ENCODE measurements at regions not wholly inside any gene's neighbourhood (a gene's known extent, or its start where the extent isn't known, plus 50 kb on each side); places are given as distances from the start of the nearest gene placed in this dataset.
"Not testable (repeated sequence)": the region's sequence is repeated elsewhere in the genome, so short reads cannot be mapped to it uniquely, and the experiment has no call there.

GRCh38 chr6:140275725-140276124, 901.3 kb upstream of the CITED2 start:
- Histone ChIP-seq H3K4me1 (ENCODE audit: control insufficient read depth, insufficient read depth, low read length) (no peaks in the 10 kb centered on the region), H3K9ac (ENCODE audit: low read length) (no peak overlapping the region), H3K9me3 (ENCODE audit: control insufficient read depth, low read length) (no peaks in the 10 kb centered on the region), H3K27me3 (replicated peaks; ENCODE audit: control insufficient read depth, insufficient read depth, low read length) (no peaks in the 10 kb centered on the region), H3K4me3 (ENCODE audit: low read length) (no peak overlapping the region), H3K36me3 (ENCODE audit: control insufficient read depth, insufficient read depth, low read length, severe bottlenecking) (no peaks in the 10 kb centered on the region)
- no peak for DNase-seq (ENCODE audit: low read depth)

GRCh38 chr6:140274548-140274947, 900.1 kb upstream of the CITED2 start:
- Histone ChIP-seq H3K27me3 (replicated peaks; ENCODE audit: control insufficient read depth, insufficient read depth, low read length) (no peaks in the 10 kb centered on the region), H3K4me3 (ENCODE audit: low read length) (no peak overlapping the region), H3K4me1 (ENCODE audit: control insufficient read depth, insufficient read depth, low read length) (no peaks in the 10 kb centered on the region), H3K9me3 (ENCODE audit: control insufficient read depth, low read length) (no peaks in the 10 kb centered on the region), H3K9ac (ENCODE audit: low read length) (no peak overlapping the region), H3K36me3 (ENCODE audit: control insufficient read depth, insufficient read depth, low read length, severe bottlenecking) (no peaks in the 10 kb centered on the region)
- DNase-seq (ENCODE audit: low read depth): no peak

GRCh38 chr6:140271759-140272377, 897.4 kb upstream of the CITED2 start:
- no peak for DNase-seq (ENCODE audit: low read depth)
- Histone ChIP-seq H3K36me3 (ENCODE audit: control insufficient read depth, insufficient read depth, low read length, severe bottlenecking) (no peaks in the 10 kb centered on the region), H3K4me1 (ENCODE audit: control insufficient read depth, insufficient read depth, low read length) (no peaks in the 10 kb centered on the region)

GRCh38 chr6:140269591-140270165, 895.2 kb upstream of the CITED2 start:
- no peaks in the 10 kb centered on the region for H3K4me1 ChIP-seq (ENCODE audit: control insufficient read depth, insufficient read depth, low read length)
- peak; percentile 2 for DNase-seq (ENCODE audit: low read depth)
- peaks cover 5% of the 10 kb centered on the region for H3K9me3 ChIP-seq (ENCODE audit: control insufficient read depth, low read length)
- H3K9ac ChIP-seq (ENCODE audit: low read length): peak overlapping the region; percentile 7
- H3K27me3 ChIP-seq (replicated peaks; ENCODE audit: control insufficient read depth, insufficient read depth, low read length): no peaks in the 10 kb centered on the region
- peak overlapping the region; percentile 44 for H3K4me3 ChIP-seq (ENCODE audit: low read length)
- H3K36me3 ChIP-seq (ENCODE audit: control insufficient read depth, insufficient read depth, low read length, severe bottlenecking): no peaks in the 10 kb centered on the region

More at GRCh38 chr6:140271759-140272377, 897.4 kb upstream of the CITED2 start:
- Histone ChIP-seq H3K4me3 (ENCODE audit: low read length) (no peak overlapping the region), H3K9ac (ENCODE audit: low read length) (no peak overlapping the region), H3K27me3 (replicated peaks; ENCODE audit: control insufficient read depth, insufficient read depth, low read length) (no peaks in the 10 kb centered on the region), H3K9me3 (ENCODE audit: control insufficient read depth, low read length) (peaks cover 5% of the 10 kb centered on the region)

- Histone ChIP-seq H3K4me1 (ENCODE audit: control insufficient read depth, insufficient read depth, low read length) (no peaks in the 10 kb centered on the region), H3K9ac (ENCODE audit: low read length) (no peak overlapping the region), H3K9me3 (ENCODE audit: control insufficient read depth, low read length) (peaks cover 5% of the 10 kb centered on the region), H3K27me3 (replicated peaks; ENCODE audit: control insufficient read depth, insufficient read depth, low read length) (no peaks in the 10 kb centered on the region), H3K36me3 (ENCODE audit: control insufficient read depth, insufficient read depth, low read length, severe bottlenecking) (no peaks in the 10 kb centered on the region), H3K4me3 (ENCODE audit: low read length) (no peak overlapping the region)
- no peak for DNase-seq (ENCODE audit: low read depth)
Measured at GRCh38 chr6:140264431-140264830, 890.0 kb upstream of the CITED2 start.

GRCh38 chr6:140258302-140258701, 883.9 kb upstream of the CITED2 start:
- H3K27me3 ChIP-seq (replicated peaks; ENCODE audit: control insufficient read depth, insufficient read depth, low read length); DNase-seq (ENCODE audit: low read depth); H3K9me3 ChIP-seq (ENCODE audit: control insufficient read depth, low read length); H3K4me1 ChIP-seq (ENCODE audit: control insufficient read depth, insufficient read depth, low read length); H3K36me3 ChIP-seq (ENCODE audit: control insufficient read depth, insufficient read depth, low read length, severe bottlenecking); H3K9ac ChIP-seq (ENCODE audit: low read length); H3K4me3 ChIP-seq (ENCODE audit: low read length): not testable (repeated sequence)

- no peaks in the 10 kb centered on the region for H3K27me3 ChIP-seq (replicated peaks; ENCODE audit: control insufficient read depth, insufficient read depth, low read length)
- H3K9me3 ChIP-seq (ENCODE audit: control insufficient read depth, low read length): no peaks in the 10 kb centered on the region
- no peak for DNase-seq (ENCODE audit: low read depth)
- no peak overlapping the region for H3K9ac ChIP-seq (ENCODE audit: low read length)
- H3K4me3 ChIP-seq (ENCODE audit: low read length): no peak overlapping the region
- no peaks in the 10 kb centered on the region for H3K4me1 ChIP-seq (ENCODE audit: control insufficient read depth, insufficient read depth, low read length)
- no peaks in the 10 kb centered on the region for H3K36me3 ChIP-seq (ENCODE audit: control insufficient read depth, insufficient read depth, low read length, severe bottlenecking)
Measured at GRCh38 chr6:140256248-140256647, 881.8 kb upstream of the CITED2 start.

GRCh38 chr6:140253096-140253495, 878.6 kb upstream of the CITED2 start:
- Histone ChIP-seq H3K9me3 (ENCODE audit: control insufficient read depth, low read length) (no peaks in the 10 kb centered on the region), H3K36me3 (ENCODE audit: control insufficient read depth, insufficient read depth, low read length, severe bottlenecking) (no peaks in the 10 kb centered on the region), H3K4me3 (ENCODE audit: low read length) (no peak overlapping the region), H3K27me3 (replicated peaks; ENCODE audit: control insufficient read depth, insufficient read depth, low read length) (no peaks in the 10 kb centered on the region), H3K4me1 (ENCODE audit: control insufficient read depth, insufficient read depth, low read length) (no peaks in the 10 kb centered on the region), H3K9ac (ENCODE audit: low read length) (no peak overlapping the region)
- no peak for DNase-seq (ENCODE audit: low read depth)

GRCh38 chr6:140252099-140252498, 877.7 kb upstream of the CITED2 start:
- no peak overlapping the region for H3K4me3 ChIP-seq (ENCODE audit: low read length)
- H3K9me3 ChIP-seq (ENCODE audit: control insufficient read depth, low read length): no peaks in the 10 kb centered on the region
- peak; percentile 34 for DNase-seq (ENCODE audit: low read depth)
- no peaks in the 10 kb centered on the region for H3K36me3 ChIP-seq (ENCODE audit: control insufficient read depth, insufficient read depth, low read length, severe bottlenecking)
- H3K27me3 ChIP-seq (replicated peaks; ENCODE audit: control insufficient read depth, insufficient read depth, low read length): no peaks in the 10 kb centered on the region
- H3K4me1 ChIP-seq (ENCODE audit: control insufficient read depth, insufficient read depth, low read length): no peaks in the 10 kb centered on the region
- H3K9ac ChIP-seq (ENCODE audit: low read length): no peak overlapping the region

- Histone ChIP-seq H3K4me3 (ENCODE audit: low read length) (no peak overlapping the region), H3K36me3 (ENCODE audit: control insufficient read depth, insufficient read depth, low read length, severe bottlenecking) (no peaks in the 10 kb centered on the region), H3K27me3 (replicated peaks; ENCODE audit: control insufficient read depth, insufficient read depth, low read length) (no peaks in the 10 kb centered on the region), H3K9ac (ENCODE audit: low read length) (no peak overlapping the region), H3K4me1 (ENCODE audit: control insufficient read depth, insufficient read depth, low read length) (no peaks in the 10 kb centered on the region), H3K9me3 (ENCODE audit: control insufficient read depth, low read length) (no peaks in the 10 kb centered on the region)
- no peak for DNase-seq (ENCODE audit: low read depth)
Measured at GRCh38 chr6:140245296-140246040, 871.0 kb upstream of the CITED2 start.

GRCh38 chr6:140237251-140237650, 862.8 kb upstream of the CITED2 start:
- DNase-seq (ENCODE audit: low read depth): no peak
- Histone ChIP-seq H3K36me3 (ENCODE audit: control insufficient read depth, insufficient read depth, low read length, severe bottlenecking) (no peaks in the 10 kb centered on the region), H3K4me1 (ENCODE audit: control insufficient read depth, insufficient read depth, low read length) (no peaks in the 10 kb centered on the region), H3K9ac (ENCODE audit: low read length) (no peak overlapping the region), H3K9me3 (ENCODE audit: control insufficient read depth, low read length) (peaks cover under 1% of the 10 kb centered on the region), H3K27me3 (replicated peaks; ENCODE audit: control insufficient read depth, insufficient read depth, low read length) (no peaks in the 10 kb centered on the region), H3K4me3 (ENCODE audit: low read length) (no peak overlapping the region)

All from adipocyte (in vitro differentiated cells).